ENCODE measurements at regions not wholly inside any gene's neighbourhood (a gene's known extent, or its start where the extent isn't known, plus 50 kb on each side); places are given as distances from the start of the nearest gene placed in this dataset.

DNA sequence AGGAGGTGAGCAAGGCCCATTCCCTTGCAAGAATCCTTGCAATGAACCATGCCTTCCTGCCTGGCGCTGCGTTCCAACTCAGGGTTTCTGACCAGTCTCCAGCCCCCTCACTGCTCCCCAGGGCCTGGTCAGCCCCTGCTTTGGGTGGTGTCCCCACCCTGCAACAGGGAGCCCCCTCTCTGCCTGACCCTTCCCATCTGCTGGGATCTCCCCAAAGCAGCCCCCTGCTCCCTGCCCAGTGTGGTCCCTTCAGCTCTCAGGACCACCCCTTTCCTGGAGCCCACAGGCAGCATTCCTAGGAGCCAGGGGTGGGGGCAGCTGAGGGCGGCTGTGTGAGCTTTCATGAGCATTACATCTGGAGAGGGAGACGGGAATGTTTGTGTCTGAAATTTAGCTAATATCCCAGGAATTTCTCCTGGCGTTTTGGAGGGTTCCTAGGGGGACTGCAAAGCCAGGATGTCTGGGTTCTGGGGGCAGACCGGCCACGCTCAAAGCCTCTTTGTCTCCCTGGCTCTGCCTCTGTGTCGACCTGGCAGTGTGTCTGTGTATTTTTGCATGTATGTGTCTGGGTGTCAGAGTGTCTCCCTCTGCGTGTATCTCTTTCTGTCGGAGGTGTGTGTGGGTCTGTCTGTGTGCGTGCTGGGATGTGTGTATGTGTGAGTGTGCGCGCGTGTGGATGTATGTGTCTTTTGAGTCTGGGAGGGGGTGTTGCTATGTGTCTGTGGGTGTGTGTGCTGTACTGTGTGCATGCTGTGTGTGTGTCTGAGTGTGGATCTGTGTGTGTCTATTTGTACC lies 300.5 kb upstream of the ZMIZ1 start:
- Histone ChIP-seq H3K4me1 (peaks cover 0 to 27% (median 7%) of the 10 kb centered on the region in 4 donors), H3K27ac (no peak overlapping the region), H3K4me3 (no peak overlapping the region), H3K36me3 (no peaks in the 10 kb centered on the region), H3K9me3 (no peaks in the 10 kb centered on the region), H3K27me3 (no peaks in the 10 kb centered on the region)
- TF ChIP-seq POLR2A (IDR thresholded peaks at IDR 0.05), result no peak
- no peak for DNase-seq (ENCODE audit: low spot score in 2 of 2)
- 47 to 56% methylated on average over 13 to 14 of the region's 14 CpGs for WGBS, 2 donors

DNA sequence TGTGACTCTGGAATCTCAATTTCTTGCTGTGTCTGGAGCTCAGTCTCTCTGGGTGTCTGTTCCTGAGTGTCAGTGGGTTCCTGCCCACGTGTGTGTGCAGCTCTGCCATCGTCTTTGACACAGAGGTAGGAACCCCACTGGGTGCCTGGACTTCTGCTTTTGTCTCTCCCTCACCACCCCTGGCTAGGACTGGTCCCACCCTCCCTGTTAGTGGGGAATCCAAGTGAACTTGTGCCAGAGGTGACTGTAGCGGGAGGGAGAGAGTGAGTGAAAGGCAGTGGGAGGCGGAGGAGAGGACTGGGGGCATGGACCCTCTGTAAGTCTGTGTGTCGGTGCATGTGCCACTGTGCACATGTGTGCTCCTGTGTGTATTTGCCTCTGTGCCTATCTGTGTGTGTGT lies 299.9 kb upstream of the ZMIZ1 start:
- Histone ChIP-seq H3K4me3 (no peak overlapping the region), H3K27ac (no peak overlapping the region), H3K36me3 (no peaks in the 10 kb centered on the region), H3K4me1 (peaks cover 0 to 20% (median 3%) of the 10 kb centered on the region in 4 donors), H3K9me3 (no peaks in the 10 kb centered on the region), H3K27me3 (no peaks in the 10 kb centered on the region)
- TF ChIP-seq EP300 (IDR thresholded peaks at IDR 0.05), result no peak
- WGBS, 2 donors, result 46 to 59% methylated on average over 5 of the region's 5 CpGs
- no peak for DNase-seq (ENCODE audit: low spot score in 2 of 2)

DNA sequence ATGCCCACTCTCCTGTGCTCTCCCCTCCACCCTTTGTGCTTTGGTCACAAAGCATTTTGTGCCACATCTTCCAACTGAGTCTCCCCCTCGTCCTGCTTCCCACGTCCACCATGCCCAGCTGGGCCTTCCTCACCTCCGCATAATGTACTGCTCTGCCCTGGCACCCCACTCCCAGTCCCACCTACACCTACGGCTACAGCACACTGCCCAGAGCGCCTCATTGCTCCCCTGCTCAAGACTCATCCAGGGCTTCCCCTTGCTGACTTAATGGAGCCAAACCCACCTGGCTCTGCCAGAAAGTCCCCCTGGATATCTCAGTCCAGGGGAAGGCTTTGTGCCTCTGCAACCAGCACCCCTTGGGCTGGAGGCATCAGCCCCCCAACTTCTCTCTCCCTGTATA lies 299.2 kb upstream of the ZMIZ1 start:
- no peak overlapping the region for H3K4me3 ChIP-seq
- H3K4me1 ChIP-seq, result peaks cover 0 to 16% (median 0%) of the 10 kb centered on the region in 4 donors
- 97 to 98% methylated on average over 5 of the region's 5 CpGs for WGBS, 2 donors
- H3K9me3 ChIP-seq, result no peaks in the 10 kb centered on the region
- TF ChIP-seq, protein P1, sequence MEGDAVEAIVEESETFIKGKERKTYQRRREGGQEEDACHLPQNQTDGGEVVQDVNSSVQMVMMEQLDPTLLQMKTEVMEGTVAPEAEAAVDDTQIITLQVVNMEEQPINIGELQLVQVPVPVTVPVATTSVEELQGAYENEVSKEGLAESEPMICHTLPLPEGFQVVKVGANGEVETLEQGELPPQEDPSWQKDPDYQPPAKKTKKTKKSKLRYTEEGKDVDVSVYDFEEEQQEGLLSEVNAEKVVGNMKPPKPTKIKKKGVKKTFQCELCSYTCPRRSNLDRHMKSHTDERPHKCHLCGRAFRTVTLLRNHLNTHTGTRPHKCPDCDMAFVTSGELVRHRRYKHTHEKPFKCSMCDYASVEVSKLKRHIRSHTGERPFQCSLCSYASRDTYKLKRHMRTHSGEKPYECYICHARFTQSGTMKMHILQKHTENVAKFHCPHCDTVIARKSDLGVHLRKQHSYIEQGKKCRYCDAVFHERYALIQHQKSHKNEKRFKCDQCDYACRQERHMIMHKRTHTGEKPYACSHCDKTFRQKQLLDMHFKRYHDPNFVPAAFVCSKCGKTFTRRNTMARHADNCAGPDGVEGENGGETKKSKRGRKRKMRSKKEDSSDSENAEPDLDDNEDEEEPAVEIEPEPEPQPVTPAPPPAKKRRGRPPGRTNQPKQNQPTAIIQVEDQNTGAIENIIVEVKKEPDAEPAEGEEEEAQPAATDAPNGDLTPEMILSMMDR (IDR thresholded peaks at IDR 0.05), result no peak
- no peak for TF ChIP-seq EP300 (IDR thresholded peaks at IDR 0.05)
- TF ChIP-seq POLR2A (IDR thresholded peaks at IDR 0.05), result no peak
- H3K27ac ChIP-seq, result no peak overlapping the region
- H3K36me3 ChIP-seq, result no peaks in the 10 kb centered on the region
- no peaks in the 10 kb centered on the region for H3K27me3 ChIP-seq
- DNase-seq (ENCODE audit: low spot score in 2 of 2), result no peak

DNA sequence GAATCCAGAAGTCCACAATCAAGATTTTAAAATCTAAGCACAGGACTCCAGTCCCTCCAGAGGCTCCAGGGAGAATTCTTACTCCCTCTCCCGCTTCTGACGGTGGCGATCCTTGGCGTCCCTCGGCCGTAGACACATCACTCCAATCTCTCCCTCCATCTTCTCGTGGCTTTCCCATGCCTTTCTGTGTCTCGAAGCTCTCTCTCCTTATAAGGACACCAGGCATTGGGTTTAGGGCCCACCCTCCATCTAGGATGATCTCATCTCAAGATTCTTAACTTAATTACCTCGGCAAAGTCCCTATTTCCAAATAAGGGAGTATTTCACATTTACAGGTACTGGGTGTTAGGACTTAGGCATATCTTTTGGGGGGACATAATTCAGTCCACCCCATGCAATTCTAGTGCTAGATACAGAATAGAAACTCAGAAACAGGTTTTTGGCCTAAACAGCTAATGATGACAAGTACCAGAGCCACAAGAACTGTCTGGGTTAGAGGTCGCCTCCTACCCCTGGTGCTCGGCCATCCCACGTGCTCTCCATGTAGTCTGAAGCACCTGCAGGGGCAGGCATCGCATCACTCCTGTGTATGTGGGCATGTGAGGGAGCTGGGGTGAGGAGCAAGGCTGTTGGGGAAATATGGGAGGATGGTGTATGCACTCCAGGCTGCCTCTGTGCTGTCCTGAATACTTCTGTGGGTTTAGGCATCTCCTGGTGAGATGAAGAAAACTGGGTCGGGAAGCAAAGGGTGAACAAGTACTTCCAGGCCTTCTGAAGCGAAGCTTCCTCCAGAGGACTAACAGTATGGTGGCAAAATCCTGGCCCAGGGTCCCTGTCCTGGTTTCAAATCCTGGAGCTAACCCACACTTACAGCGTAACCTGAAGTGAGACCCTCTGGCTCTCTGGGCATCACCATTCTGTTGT lies 298.3 kb upstream of the ZMIZ1 start:
- H3K4me3 ChIP-seq, result no peak overlapping the region
- no peak for TF ChIP-seq EP300 (IDR thresholded peaks at IDR 0.05)
- TF ChIP-seq, protein P1 (IDR thresholded peaks at IDR 0.05), result no peak
- no peak for TF ChIP-seq POLR2A (IDR thresholded peaks at IDR 0.05)
- no peaks in the 10 kb centered on the region for H3K36me3 ChIP-seq
- peaks cover 0 to 22% (median 4%) of the 10 kb centered on the region in 4 donors for H3K4me1 ChIP-seq
- no peaks in the 10 kb centered on the region for H3K27me3 ChIP-seq
- H3K27ac ChIP-seq, result no peak overlapping the region
- DNase-seq (ENCODE audit: low spot score in 2 of 2), result no peak
- 90 to 92% methylated on average over 16 of the region's 16 CpGs for WGBS, 2 donors
- no peaks in the 10 kb centered on the region for H3K9me3 ChIP-seq

DNA sequence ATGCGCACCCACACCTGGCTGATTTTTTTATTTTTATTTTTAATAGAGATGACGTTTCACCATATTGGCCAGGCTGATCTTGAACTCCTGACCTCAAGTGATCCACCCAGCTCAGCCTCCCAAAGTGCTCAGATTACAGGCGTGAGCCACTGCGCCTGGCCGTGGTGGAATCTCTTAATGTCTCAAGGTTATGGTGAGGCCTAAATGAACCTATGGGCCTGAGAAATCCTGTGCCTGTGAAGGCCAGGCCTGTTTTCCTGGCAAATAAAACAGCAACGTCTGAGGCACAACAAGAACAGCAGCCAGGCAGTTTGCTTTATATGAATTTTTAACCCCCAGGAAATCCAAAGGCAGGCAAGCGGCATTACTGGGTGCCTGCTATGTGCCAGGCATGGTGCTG lies 297.5 kb upstream of the ZMIZ1 start:
- TF ChIP-seq, protein P1 (IDR thresholded peaks at IDR 0.05), result no peak
- TF ChIP-seq EP300 (IDR thresholded peaks at IDR 0.05) (no peak), POLR2A (IDR thresholded peaks at IDR 0.05) (no peak)
- DNase-seq (ENCODE audit: low spot score in 2 of 2), result no peak
- no peak overlapping the region for H3K4me3 ChIP-seq
- whole genome bisulfite sequencing, 2 donors, result 71 to 74% methylated on average over 7 of the region's 7 CpGs
- peaks cover 0 to 30% (median 6%) of the 10 kb centered on the region in 4 donors for H3K4me1 ChIP-seq
- H3K9me3 ChIP-seq, result no peaks in the 10 kb centered on the region
- no peaks in the 10 kb centered on the region for H3K27me3 ChIP-seq
- no peak overlapping the region for H3K27ac ChIP-seq
- no peaks in the 10 kb centered on the region for H3K36me3 ChIP-seq

Data from tibial nerve (tissue), 4 donors.